ENCODE measurements at regions not wholly inside any gene's neighbourhood (a gene's known extent, or its start where the extent isn't known, plus 50 kb on each side); places are given as distances from the start of the nearest gene placed in this dataset.

DNA sequence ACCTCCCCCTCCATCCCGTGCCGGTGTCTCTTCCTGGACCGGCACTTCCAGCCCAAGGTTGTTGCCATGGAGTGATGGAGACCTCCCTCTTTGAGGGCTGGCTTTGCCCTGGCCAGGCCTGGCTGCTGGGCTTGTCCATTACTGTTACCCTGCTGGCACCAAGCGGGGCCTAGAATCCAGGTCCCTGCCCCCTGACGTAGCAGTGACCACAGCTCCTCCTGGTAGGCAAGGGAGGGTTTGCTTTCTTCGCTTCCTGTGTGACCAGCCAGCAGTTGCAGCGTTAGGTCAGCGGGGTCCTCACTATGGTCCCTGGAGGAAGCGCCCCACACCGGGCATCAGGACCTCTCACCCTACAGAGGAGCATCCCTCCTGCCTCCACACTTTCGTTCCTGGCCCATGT lies 146.7 kb upstream of the COL5A1 start:
- H3K27me3 ChIP-seq, result no peaks in the 10 kb centered on the region
- H3K4me3 ChIP-seq (replicated peaks in 1 of 3), result no peak overlapping the region
- no peak overlapping the region for H3K27ac ChIP-seq
- DNase-seq, result no peak
- H3K4me1 ChIP-seq, result no peaks in the 10 kb centered on the region
- TF ChIP-seq, protein P1, sequence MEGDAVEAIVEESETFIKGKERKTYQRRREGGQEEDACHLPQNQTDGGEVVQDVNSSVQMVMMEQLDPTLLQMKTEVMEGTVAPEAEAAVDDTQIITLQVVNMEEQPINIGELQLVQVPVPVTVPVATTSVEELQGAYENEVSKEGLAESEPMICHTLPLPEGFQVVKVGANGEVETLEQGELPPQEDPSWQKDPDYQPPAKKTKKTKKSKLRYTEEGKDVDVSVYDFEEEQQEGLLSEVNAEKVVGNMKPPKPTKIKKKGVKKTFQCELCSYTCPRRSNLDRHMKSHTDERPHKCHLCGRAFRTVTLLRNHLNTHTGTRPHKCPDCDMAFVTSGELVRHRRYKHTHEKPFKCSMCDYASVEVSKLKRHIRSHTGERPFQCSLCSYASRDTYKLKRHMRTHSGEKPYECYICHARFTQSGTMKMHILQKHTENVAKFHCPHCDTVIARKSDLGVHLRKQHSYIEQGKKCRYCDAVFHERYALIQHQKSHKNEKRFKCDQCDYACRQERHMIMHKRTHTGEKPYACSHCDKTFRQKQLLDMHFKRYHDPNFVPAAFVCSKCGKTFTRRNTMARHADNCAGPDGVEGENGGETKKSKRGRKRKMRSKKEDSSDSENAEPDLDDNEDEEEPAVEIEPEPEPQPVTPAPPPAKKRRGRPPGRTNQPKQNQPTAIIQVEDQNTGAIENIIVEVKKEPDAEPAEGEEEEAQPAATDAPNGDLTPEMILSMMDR (IDR thresholded peaks at IDR 0.05), result no peak
- no peak for TF ChIP-seq POLR2A (IDR thresholded peaks at IDR 0.05)
- intact Hi-C loops (cut with DNase I), result no loop called here
- H3K36me3 ChIP-seq, result no peaks in the 10 kb centered on the region
- WGBS, 2 donors, result 66 to 73% methylated on average over 11 of the region's 11 CpGs
- H3K9me3 ChIP-seq, result no peaks in the 10 kb centered on the region

DNA sequence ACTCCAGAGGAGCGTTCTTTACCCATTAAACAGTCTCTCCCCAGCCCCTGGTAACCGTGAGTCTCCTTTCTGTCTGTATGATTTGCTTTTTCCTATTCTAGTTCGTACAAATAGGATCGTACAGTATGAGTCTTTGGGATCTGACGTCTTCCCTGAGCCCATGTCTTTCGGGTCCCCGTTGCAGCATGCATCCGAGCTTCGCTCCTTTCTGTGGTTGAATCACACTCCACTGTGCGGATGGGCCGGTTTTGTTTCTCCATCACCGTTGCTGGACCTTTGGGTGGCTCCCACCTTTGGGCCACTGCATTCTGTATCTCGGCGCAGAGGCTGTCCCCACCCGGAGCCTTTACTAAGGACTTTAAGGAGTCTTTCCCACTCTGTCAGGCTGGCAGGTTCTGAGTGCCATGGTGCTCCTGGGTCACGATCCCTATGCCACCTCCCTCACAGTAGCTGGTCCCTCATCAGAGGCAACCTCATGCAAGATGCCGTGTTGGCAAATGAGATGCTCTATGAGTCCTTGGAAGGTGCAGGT lies 145.7 kb upstream of the COL5A1 start:
- no peak for DNase-seq
- TF ChIP-seq, protein P1 (IDR thresholded peaks at IDR 0.05), result no peak
- TF ChIP-seq POLR2A (IDR thresholded peaks at IDR 0.05), result no peak
- intact Hi-C loops (cut with DNase I), result no loop called here
- 88 to 93% methylated on average over 17 of the region's 17 CpGs for WGBS, 2 donors
- Histone ChIP-seq H3K4me1 (no peaks in the 10 kb centered on the region), H3K36me3 (no peaks in the 10 kb centered on the region), H3K4me3 (replicated peaks in 1 of 3) (no peak overlapping the region), H3K27ac (no peak overlapping the region), H3K27me3 (no peaks in the 10 kb centered on the region), H3K9me3 (no peaks in the 10 kb centered on the region)

DNA sequence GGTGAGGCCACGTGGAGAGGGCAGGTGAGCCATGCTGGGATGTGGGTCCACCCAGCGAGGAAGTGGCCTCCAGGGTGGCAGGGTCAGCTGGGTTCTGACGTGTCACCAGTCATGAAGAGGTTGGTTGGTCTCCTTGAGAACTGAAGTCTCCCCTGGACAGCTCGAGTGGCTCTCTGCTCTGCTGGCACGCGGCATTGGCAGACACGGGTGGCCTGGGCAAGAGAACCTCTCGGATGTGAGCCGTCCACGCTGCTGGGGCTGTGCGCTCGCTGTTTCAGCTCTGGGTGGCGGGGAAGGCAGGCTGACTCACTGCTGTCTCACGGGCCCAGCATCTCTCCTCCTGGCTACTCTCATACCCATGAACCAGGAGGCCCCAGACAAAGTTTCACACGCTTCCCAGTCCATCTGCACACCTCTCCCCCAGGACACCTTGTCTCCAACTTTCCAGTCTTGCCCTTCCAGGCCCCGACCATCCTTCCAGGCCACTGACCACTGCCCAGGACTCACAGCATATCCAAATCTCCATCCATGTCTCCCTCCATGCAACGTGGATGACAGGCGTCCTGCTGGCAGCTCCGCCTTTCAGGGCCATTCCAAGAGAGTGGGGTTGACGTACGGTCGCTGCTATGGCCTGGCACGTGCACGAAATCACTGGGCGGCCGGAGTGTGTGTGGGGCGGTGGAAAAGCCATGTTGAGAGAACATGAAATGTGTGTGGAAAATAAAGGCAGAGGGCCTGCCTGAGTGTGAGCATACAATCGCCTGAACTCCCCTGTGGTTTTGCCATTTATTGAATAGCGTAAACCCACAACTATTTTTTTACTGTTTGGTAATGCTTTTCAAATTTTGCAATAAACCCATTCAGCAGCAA lies 145.0 kb upstream of the COL5A1 start:
- no peak overlapping the region for H3K4me3 ChIP-seq (replicated peaks in 1 of 3)
- DNase-seq, result no peak
- H3K27me3 ChIP-seq, result no peaks in the 10 kb centered on the region
- H3K4me1 ChIP-seq, result no peaks in the 10 kb centered on the region
- H3K27ac ChIP-seq, result no peak overlapping the region
- intact Hi-C loops (cut with DNase I), result no loop called here
- WGBS, 2 donors, result 77 to 80% methylated on average over 23 to 29 of the region's 29 CpGs
- no peak for TF ChIP-seq POLR2A (IDR thresholded peaks at IDR 0.05)
- TF ChIP-seq, protein P1 (IDR thresholded peaks at IDR 0.05), result no peak
- no peaks in the 10 kb centered on the region for H3K36me3 ChIP-seq
- H3K9me3 ChIP-seq, result no peaks in the 10 kb centered on the region

DNA sequence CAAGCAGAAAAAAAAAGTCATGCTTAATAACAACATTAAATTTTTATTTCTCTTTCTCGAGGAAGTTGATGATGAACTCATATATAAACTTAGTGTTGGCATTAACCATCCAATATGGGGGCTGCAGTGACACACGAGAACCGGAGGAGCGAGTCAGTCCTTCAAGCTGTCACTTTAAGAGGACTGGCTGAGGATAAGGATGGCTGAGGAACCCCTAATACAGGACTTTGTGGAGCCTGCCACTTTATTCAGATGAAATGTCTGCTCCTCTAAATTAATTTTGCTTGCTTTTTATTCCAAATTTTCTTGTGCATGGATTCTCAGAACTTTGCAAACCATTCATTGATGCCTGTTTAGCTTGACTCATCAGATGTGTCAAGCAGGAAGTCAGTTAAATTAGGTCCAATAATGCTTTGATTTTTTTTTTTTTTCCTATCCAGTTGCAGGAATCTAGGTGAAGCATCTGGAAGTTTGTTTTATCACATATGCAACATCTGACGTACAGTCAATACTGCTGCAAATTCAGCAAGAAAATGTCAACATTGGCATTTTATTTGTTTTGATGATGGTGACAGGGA lies 144.2 kb upstream of the COL5A1 start:
- intact Hi-C loops (cut with DNase I), result no loop called here
- WGBS, 2 donors, result 71 to 78% methylated on average over 5 of the region's 5 CpGs
- DNase-seq, result no peak
- Histone ChIP-seq H3K36me3 (no peaks in the 10 kb centered on the region), H3K4me1 (no peaks in the 10 kb centered on the region), H3K27ac (no peak overlapping the region), H3K27me3 (peaks cover 1% of the 10 kb centered on the region), H3K4me3 (replicated peaks in 1 of 3) (no peak overlapping the region), H3K9me3 (no peaks in the 10 kb centered on the region)
- TF ChIP-seq, protein P1 (IDR thresholded peaks at IDR 0.05), result no peak
- no peak for TF ChIP-seq POLR2A (IDR thresholded peaks at IDR 0.05)

DNA sequence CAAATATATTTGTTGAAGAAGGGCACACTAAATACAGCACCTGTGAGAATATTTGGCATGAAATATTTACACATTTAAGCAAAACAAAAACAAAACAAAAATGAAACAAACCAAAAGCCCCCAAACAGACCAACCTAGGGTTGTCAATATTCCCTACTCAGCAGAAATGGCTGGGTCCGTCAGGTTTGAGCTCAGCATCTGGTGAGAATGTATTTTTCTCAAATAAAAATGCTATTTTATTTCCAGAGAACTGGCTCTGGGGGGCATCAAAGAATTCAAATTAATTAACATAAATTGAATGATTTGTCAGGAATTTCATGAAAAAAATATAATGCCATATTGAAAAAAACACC lies 142.8 kb upstream of the COL5A1 start:
- no peaks in the 10 kb centered on the region for H3K4me1 ChIP-seq
- TF ChIP-seq, protein P1 (IDR thresholded peaks at IDR 0.05), result no peak
- TF ChIP-seq POLR2A (IDR thresholded peaks at IDR 0.05), result no peak
- 96 to 100% methylated on average over 1 of the region's 1 CpG for WGBS, 2 donors
- DNase-seq, result no peak
- H3K4me3 ChIP-seq (replicated peaks in 1 of 3), result no peak overlapping the region
- H3K36me3 ChIP-seq, result no peaks in the 10 kb centered on the region
- intact Hi-C loops (cut with DNase I), result no loop called here
- H3K27ac ChIP-seq, result no peak overlapping the region
- H3K9me3 ChIP-seq, result no peaks in the 10 kb centered on the region
- peaks cover 6% of the 10 kb centered on the region for H3K27me3 ChIP-seq

All from thyroid gland (tissue), 4 donors.